PC-9 (cell line): ENCODE measurements at regions not wholly inside any gene's neighbourhood (a gene's known extent, or its start where the extent isn't known, plus 50 kb on each side); places are given as distances from the start of the nearest gene placed in this dataset.

Experiments used
- BruUV-seq: library from RNA; stranded (reverse); fragments of 400-500 nt; replicated peaks from 2 replicates; lab custom pipeline; 2021; lab: Mats Ljungman, UMichigan
- CTCF ChIA-PET: fragments of 300-600 bp; sonication (Branson Sonifier 250); formaldehyde crosslinking; loops from one replicate; lab custom pipeline; 2022; ENCODE audit warnings: antibody characterized with exemption; lab: Charles Lee
- POLR2A ChIA-PET: fragments of 300-600 bp; sonication (Branson Sonifier 250); formaldehyde crosslinking; loops from one replicate; lab custom pipeline; 2022; ENCODE audit warnings: antibody characterized with exemption; ENCODE audit not compliant: unreplicated experiment; lab: Charles Lee
- DNase-seq, 2 experiments: peaks; one replicate each; pipeline versions ENCODE4 v3.0.0 to v3.0.0-alpha.2; 2015 to 2022; ENCODE audit warnings: mixed read lengths in 1 of 2
- H2AFZ ChIP-seq: fragments of 200-600 bp; sonication (generic); 2 replicates; pipeline ENCODE4 v1.8.1; 2017; ENCODE audit warnings: antibody characterized with exemption
- H3F3A ChIP-seq: fragments of 200-600 bp; sonication (generic); 2 replicates; pipeline ENCODE4 v1.8.1; 2017; ENCODE audit warnings: antibody characterized with exemption, mild to moderate bottlenecking, low read depth; ENCODE audit not compliant: insufficient read depth
- H3K27ac ChIP-seq: fragments of 200-600 bp; sonication (generic); 2 replicates; pipeline ENCODE4 v1.6.1; 2016; ENCODE audit warnings: mixed run types
- H3K27me3 ChIP-seq: fragments of 200-600 bp; sonication (generic); 2 replicates; pipeline ENCODE4 v1.6.1; 2016; ENCODE audit warnings: low read depth, mixed run types; ENCODE audit not compliant: insufficient read depth
- H3K36me3 ChIP-seq: fragments of 200-600 bp; sonication (generic); 2 replicates; pipeline ENCODE4 v1.6.1; 2016; ENCODE audit warnings: low read depth, mixed run types
- H3K4me1 ChIP-seq: fragments of 200-600 bp; sonication (generic); replicated peaks from 2 replicates; pipeline ENCODE4 v1.6.1; 2016; ENCODE audit warnings: mixed run types; ENCODE audit not compliant: insufficient read depth
- H3K4me2 ChIP-seq: fragments of 200-600 bp; sonication (generic); 2 replicates; pipeline ENCODE4 v1.6.1; 2017; ENCODE audit warnings: mixed run types
- H3K4me3 ChIP-seq: fragments of 200-600 bp; sonication (generic); 2 replicates; pipeline ENCODE4 v1.6.1; 2016; ENCODE audit warnings: mixed run types
- H3K79me2 ChIP-seq: fragments of 200-600 bp; sonication (generic); 2 replicates; pipeline ENCODE4 v1.6.1; 2017; ENCODE audit warnings: low read depth, mixed run types
- H3K9me2 ChIP-seq: fragments of 200-600 bp; sonication (generic); 2 replicates; pipeline ENCODE4 v1.8.1; 2017; ENCODE audit warnings: mild to moderate bottlenecking; ENCODE audit not compliant: insufficient read depth
- H3K9me3 ChIP-seq: fragments of 200-600 bp; sonication (generic); 2 replicates; pipeline ENCODE4 v1.8.1; 2016; ENCODE audit warnings: low read depth; ENCODE audit not compliant: insufficient read depth
- H4K20me1 ChIP-seq: fragments of 200-600 bp; sonication (generic); 2 replicates; pipeline ENCODE4 v1.8.1; 2017; ENCODE audit not compliant: insufficient read depth
- EZH2 ChIP-seq: fragments of 200-600 bp; sonication (generic); IDR thresholded peaks from 2 replicates; pipeline ENCODE4 v1.8.0; 2017; ENCODE audit warnings: antibody characterized with exemption, low read depth
- intact Hi-C: fragments of 100-400 bp; cut with micrococcal nuclease; formaldehyde crosslinking; loops from one replicate; pipeline ENCODE4 v1.10.0; 2022; ENCODE audit not compliant: unreplicated experiment
- TF ChIP-seq, protein P1 (sequence below): fragments of 200-600 bp; sonication (generic); conservative IDR thresholded peaks from 2 replicates; pipeline ENCODE4 v1.6.1; 2017; ENCODE audit warnings: mixed run types, antibody characterized with exemption, mild to moderate bottlenecking, moderate library complexity

DNA sequence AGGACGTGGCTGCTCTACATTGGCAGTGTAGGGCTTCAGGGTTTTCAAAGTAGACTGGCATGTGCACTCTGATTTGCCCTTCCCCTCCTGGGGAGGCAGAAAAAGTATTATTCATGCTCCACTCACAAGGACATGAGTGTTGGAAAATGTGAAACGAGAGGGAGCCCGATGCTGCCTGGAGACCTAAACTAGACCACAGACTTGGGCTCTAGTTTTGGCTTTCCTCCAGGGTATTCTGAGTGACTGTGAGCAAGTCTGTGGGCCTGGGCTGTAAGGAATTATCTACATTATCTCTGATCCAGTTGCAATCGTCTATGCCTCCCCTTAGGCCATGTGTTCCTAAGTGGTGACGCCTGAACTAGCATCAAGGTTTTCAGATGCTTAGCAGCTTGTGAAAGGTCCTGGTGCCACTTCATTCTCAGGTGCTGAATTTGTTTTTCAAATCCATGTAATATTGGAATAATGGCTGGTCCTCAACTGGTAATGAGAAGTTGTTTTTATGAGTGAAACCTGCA lies 55.0 kb downstream of the MRPL57 start:
- no peak for DNase-seq
- intact Hi-C loops = no loop called here
- CTCF ChIA-PET = no interaction called here

DNA sequence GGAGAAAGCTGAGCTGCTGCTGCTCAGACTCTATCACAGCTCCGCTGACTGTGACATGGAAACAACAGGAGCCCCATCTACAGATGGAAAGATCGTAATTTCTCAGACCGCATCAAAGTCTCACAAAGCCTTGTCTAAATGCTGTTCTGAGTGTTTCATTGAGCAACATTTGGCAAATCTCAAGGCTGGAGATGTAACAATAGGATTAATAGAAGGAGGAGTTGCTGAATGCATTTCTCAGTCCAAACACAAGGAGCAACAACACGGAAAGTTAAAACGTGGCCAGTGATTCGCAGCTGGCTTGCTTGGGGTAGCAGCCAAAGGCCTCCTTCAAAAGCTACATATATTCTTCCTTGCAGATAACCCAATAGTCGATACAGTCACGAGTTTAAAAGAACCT lies 55.7 kb downstream of the MRPL57 start:
- no peak overlapping the region for H2AFZ ChIP-seq
- no TSS peak for BruUV-seq
- TF ChIP-seq, protein P1, sequence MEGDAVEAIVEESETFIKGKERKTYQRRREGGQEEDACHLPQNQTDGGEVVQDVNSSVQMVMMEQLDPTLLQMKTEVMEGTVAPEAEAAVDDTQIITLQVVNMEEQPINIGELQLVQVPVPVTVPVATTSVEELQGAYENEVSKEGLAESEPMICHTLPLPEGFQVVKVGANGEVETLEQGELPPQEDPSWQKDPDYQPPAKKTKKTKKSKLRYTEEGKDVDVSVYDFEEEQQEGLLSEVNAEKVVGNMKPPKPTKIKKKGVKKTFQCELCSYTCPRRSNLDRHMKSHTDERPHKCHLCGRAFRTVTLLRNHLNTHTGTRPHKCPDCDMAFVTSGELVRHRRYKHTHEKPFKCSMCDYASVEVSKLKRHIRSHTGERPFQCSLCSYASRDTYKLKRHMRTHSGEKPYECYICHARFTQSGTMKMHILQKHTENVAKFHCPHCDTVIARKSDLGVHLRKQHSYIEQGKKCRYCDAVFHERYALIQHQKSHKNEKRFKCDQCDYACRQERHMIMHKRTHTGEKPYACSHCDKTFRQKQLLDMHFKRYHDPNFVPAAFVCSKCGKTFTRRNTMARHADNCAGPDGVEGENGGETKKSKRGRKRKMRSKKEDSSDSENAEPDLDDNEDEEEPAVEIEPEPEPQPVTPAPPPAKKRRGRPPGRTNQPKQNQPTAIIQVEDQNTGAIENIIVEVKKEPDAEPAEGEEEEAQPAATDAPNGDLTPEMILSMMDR = no peak
- no peak for TF ChIP-seq EZH2
- H3K27ac ChIP-seq = no peak overlapping the region
- H3K9me2 ChIP-seq = no peaks in the 10 kb centered on the region
- no peaks in the 10 kb centered on the region for H3F3A ChIP-seq
- DNase-seq = no peak
- H3K4me3 ChIP-seq = no peak overlapping the region
- ChIA-PET POLR2A (no interaction called here), CTCF (no interaction called here)
- no peaks in the 10 kb centered on the region for H3K9me3 ChIP-seq
- H3K27me3 ChIP-seq = peaks cover 4% of the 10 kb centered on the region
- H3K4me1 ChIP-seq = no peaks in the 10 kb centered on the region
- intact Hi-C loops = no loop called here
- no peaks in the 10 kb centered on the region for H3K79me2 ChIP-seq
- no peak overlapping the region for H3K4me2 ChIP-seq
- no peaks in the 10 kb centered on the region for H3K36me3 ChIP-seq
- H4K20me1 ChIP-seq = no peaks in the 10 kb centered on the region

More for the DNA sequence above, 55.0 kb downstream of the MRPL57 start:
- Histone ChIP-seq H3K36me3 (no peaks in the 10 kb centered on the region), H3K79me2 (no peaks in the 10 kb centered on the region), H4K20me1 (no peaks in the 10 kb centered on the region), H3K27ac (no peak overlapping the region), H3K4me2 (no peak overlapping the region), H3K9me2 (no peaks in the 10 kb centered on the region), H2AFZ (no peak overlapping the region), H3K4me1 (no peaks in the 10 kb centered on the region), H3K27me3 (peaks cover 4% of the 10 kb centered on the region), H3K4me3 (no peak overlapping the region), H3F3A (no peaks in the 10 kb centered on the region), H3K9me3 (no peaks in the 10 kb centered on the region)
- POLR2A ChIA-PET = no interaction called here
- BruUV-seq = no TSS peak
- no peak for TF ChIP-seq EZH2
- TF ChIP-seq, protein P1 = no peak

DNA sequence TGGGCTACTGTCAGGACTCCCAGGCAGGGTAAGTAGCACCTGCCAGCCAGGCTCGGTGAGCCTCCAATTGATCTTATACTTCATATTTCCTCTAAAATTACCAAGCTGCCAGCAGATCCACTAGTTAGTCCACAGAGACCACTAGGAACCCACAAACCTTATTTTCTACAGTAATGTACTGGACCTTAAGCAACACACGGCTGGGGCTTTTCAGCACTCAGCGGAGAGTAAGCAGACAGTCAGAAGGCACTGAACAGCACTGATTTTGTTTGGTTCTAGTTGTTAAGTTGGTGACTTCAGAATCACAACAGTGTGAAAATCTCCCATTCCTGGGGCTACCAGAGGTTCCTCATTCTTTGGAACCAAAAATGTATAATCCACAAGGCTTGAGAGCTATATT lies 56.1 kb downstream of the MRPL57 start:
- H3K36me3 ChIP-seq = no peaks in the 10 kb centered on the region
- H3K79me2 ChIP-seq = no peaks in the 10 kb centered on the region
- H3K9me2 ChIP-seq = no peaks in the 10 kb centered on the region
- no peak for DNase-seq
- H3K9me3 ChIP-seq = no peaks in the 10 kb centered on the region
- H3K27me3 ChIP-seq = peaks cover 4% of the 10 kb centered on the region
- ChIA-PET CTCF (no interaction called here), POLR2A (no interaction called here)
- H3K4me2 ChIP-seq = no peak overlapping the region
- no peak overlapping the region for H2AFZ ChIP-seq
- no peak overlapping the region for H3K4me3 ChIP-seq
- H3K4me1 ChIP-seq = no peaks in the 10 kb centered on the region
- TF ChIP-seq, protein P1 = no peak
- TF ChIP-seq EZH2 = no peak
- H3K27ac ChIP-seq = no peak overlapping the region
- no peaks in the 10 kb centered on the region for H3F3A ChIP-seq
- no TSS peak for BruUV-seq
- intact Hi-C loops = no loop called here
- no peaks in the 10 kb centered on the region for H4K20me1 ChIP-seq
